Epidermal melanocyte (primary cell): ENCODE measurements at regions not wholly inside any gene's neighbourhood (a gene's known extent, or its start where the extent isn't known, plus 50 kb on each side); places are given as distances from the start of the nearest gene placed in this dataset.
"Not testable (repeated sequence)": the region's sequence is repeated elsewhere in the genome, so short reads cannot be mapped to it uniquely, and the experiment has no call there.

Experiments used
- DNase-seq: peaks from one replicate; pipeline ENCODE4 v3.0.0; 2011; ENCODE audit warnings: low spot score; ENCODE audit not compliant: insufficient read length

GRCh38 chr5:164097749-164098148, 592.3 kb downstream of the MAT2B start:
- no peak for DNase-seq

DNA sequence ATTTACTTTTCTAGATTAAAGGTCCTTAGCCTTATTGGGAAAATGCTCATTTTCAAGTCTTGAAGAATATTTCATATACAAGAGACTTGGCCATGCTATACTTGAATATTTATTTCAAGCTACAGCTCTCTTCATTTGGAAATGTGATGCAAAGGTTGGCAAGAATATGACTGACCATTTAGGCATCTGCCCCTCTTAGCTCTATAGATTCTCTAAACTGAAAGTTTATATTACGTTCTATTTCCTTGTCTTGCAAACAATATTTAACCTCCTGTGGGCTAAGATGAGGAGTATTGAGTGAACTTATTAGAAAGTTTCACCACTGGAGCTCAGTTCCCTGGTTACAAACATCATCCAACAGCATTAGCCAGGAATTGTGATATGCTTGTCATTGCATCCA, 593.1 kb downstream of the MAT2B start:
- DNase-seq, result no peak

DNA sequence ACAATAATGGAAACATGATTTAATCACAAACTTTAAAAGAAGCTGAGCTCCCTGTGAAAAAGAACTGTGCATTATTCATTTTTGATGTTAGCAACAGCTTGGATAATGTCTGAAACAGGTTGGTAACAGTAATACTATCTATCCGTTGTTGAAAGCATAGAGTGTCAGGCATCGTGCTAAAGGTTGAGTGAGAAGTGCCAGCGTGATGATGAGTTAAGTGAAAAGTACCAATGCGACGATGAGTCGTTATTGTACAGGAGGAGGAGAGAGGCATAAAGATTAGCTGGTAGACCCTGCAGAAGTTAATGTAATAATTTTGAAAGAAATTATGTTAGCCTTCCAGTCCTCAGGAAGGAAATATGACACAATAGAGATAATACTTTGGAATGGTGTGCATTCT, 593.6 kb downstream of the MAT2B start:
- no peak for DNase-seq

GRCh38 chr5:164115420-164115819, 610.0 kb downstream of the MAT2B start:
- DNase-seq, result no peak

GRCh38 chr5:164119806-164120447, 614.5 kb downstream of the MAT2B start:
- no peak for DNase-seq

DNA sequence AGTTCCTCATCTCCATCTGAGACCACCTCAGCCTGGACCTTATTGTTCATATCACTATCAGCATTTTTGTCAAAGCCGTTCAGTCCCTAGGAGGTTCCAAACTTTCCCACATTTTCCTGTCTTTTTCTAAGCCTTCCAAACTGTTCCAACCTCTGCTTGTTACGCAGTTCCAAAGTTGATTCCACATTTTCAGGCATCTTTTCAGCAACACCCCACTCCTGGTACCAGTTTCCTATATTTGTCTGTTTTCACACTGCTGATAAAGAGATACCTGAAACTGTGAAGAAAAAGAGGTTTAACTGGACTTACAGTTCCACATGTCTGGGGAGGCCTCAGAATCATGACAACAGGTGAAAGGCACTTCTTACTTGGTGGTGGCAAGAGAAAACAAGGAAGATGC, 622.1 kb downstream of the MAT2B start:
- no peak for DNase-seq

DNA sequence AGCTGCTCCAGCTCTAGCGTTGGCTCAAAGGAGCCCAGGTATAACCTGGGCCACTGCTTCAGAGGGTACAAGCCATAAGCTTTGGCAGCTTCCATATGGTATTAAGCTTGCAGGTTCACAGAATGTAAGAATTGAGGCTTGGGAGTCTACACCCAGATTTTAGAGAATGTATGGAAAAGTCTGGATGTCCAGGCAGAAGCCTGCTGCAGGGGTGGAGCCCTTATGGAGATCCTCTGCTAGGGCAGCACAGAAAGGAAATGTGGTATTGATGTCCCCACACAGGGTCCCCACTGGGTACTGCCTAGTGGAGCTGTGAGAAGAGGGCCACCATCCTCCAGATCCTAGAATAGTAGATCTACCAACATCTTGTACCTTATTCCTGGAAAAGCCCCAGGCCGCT, 626.9 kb downstream of the MAT2B start:
- DNase-seq, result no peak

- no peak for DNase-seq
Measured at GRCh38 chr5:164137095-164137494, 631.7 kb downstream of the MAT2B start.

GRCh38 chr5:164139423-164139822, 634.0 kb downstream of the MAT2B start:
- DNase-seq, result no peak

DNA sequence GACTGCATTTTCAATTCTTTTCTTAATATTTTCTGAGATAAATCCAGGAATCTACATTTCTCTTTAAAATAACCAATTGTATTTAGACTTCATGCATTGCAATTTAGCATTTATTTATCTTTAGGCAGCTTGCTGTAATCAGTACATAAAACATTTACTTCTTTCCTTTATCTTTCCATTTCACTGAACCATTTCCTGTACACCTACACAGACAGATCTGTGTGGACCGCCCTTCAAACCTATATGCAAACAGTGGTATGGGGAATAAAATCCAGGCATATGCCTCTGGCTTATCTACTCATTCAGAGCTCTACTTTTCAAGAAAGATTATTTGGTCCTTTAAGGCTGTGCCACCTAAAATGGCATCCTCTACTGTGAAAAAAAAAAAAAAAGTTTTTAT, 640.0 kb downstream of the MAT2B start:
- no peak for DNase-seq

- no peak for DNase-seq
Measured at GRCh38 chr5:164146223-164146622, 640.8 kb downstream of the MAT2B start.

- DNase-seq, result no peak
Measured at GRCh38 chr5:164148292-164148691, 642.9 kb downstream of the MAT2B start.

- DNase-seq, result not testable (repeated sequence)
Measured at GRCh38 chr5:164152539-164152938, 647.1 kb downstream of the MAT2B start.

DNA sequence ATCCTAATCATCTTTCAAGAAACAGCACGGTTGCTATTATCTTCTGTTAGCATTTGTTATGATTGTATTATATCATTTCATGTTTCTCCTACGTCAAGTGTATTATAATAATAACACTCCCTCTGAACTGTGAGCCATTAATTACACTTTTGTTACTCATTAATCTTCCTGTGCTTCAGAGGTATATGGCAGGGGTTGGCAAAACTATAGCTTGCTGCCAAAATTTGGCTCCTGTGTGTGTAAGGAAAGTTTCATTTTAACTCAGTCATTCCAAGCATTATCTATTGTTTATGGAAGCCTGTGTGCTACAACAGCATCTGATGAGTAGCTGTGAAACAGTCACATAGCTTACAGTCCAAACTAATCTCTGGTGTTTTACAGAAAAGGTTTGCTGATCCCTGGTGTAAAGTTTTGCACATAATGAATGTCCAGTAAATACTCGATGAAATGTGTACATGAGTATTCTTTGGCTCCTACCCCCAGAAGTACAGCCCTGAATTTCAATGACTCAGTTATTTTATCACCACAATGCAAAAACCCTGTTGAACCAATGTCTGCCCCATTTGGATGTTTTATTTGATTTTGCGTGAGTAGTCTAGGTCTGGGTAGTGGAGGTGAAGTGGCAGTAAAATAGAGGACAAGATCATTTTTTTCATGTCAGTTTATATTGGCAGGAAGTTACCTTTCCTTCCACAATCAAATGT, 648.2 kb downstream of the MAT2B start:
- DNase-seq, result no peak

- no peak for DNase-seq
Measured at GRCh38 chr5:164170814-164171213, 665.4 kb downstream of the MAT2B start.

GRCh38 chr5:164175083-164175482, 669.7 kb downstream of the MAT2B start:
- DNase-seq, result no peak

DNA sequence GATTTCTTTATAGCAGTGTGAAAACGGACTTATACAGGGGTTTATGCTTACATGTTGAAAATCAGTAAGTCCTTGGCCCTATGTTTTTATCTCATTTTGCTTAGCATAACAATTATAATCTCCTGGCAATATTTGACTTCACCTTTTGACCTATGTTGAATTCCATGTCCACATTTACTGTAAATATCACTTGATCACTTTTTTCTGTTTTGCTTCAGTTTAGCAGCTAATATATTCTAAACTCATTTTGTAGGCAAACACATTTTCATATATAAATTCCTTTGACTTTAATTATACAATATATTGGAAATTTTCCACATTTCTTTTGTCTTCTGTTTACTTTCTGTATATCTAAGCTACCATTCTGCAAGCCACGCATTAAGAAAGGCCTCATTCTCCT, 674.0 kb downstream of the MAT2B start:
- no peak for DNase-seq

DNA sequence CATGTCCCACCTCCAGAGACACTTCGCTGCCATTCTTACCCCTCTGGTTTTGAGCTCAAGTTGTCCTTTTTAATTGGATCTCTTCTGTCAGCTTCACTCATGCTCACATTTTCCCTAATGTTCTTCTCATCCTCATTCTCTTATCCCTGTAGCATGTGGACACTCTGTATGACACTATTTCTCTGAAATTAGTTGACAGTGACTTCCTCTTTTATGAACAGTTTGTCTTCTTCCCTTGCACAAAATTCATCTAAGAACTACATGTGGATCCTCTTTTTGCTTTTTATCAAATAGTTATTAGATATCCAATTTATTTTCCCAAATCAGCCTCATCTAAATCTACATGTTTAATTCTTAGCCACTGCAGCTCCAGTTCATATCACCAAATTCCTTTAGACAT, 676.2 kb downstream of the MAT2B start:
- no peak for DNase-seq

- DNase-seq, result no peak
Measured at GRCh38 chr5:164184158-164184557, 678.7 kb downstream of the MAT2B start.

DNA sequence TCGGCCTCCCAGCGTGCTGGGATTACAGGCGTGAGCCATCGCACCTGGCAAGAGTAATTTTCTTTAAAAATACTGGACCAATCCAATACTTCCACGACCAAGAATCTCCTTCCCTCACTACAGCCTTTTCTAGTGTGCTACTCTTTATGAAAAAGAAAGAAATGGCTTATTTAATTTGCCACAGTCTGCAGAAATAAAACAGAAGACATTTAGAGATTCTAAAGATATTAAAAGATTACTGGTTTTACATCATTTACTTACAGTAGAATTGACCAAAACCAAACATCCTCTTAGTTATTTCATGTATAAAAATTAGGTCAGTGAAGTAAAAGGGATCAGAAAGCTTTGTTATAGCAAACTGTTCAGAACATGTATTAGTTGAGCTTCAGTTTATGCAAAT, 679.6 kb downstream of the MAT2B start:
- DNase-seq, result no peak

DNA sequence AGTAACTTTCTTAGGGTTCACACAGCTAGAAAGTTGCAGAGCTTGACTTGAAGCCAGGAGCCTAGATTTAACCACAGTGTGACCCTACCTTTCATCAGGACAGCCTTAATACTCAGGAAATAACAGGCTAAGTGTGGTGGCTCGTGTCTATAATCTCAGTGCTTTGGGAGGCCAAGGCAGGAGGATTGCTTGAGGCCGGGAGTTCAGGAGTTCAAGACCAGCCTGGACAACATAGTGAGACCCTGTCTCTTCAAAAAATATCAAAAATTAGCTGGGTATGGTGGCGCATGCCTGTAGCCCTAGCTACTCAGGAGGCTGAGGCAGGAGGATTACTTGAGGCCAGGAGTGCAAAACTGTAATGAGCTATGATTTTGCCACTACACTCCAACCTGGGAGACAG, 681.1 kb downstream of the MAT2B start:
- DNase-seq, result no peak

DNA sequence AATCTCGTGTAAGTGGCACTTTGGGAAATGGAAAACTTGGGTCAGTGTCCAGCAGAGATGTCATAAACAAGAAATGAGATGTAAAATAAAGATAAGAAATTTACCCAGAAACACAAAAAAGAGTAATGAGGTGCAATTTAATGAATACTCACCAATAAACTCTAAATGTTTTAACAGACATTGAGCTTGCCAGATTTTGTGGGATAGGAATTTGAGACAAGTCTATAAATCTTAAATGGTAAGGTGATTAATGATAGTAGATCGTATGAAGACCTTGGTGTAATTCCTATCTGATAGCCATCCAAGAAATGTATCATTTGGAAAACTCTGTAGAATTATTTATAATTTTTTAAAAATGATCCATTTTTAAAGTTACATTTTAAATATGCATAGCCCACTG, 682.4 kb downstream of the MAT2B start:
- no peak for DNase-seq

DNA sequence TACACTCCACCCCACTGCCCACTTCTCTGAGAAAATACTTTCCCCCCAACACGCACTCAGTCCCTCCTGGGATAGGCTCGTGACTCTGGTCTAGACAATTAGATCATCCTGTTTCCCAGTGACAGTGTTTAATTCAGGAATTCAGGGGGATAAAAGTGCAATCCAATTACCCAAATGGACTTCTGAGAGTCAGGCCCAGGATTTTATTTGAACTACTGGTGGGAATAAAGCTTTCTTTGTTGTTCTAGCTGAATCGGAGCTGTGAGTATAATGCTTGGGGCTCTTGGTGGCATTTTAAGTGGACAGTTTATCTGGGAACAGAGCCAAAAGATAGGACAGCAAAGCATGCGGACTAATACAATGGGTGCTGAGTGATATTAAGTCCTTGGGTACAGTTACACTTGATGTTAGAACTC, 683.3 kb downstream of the MAT2B start:
- peak; percentile 43 for DNase-seq
